SK-N-MC (cell line): ENCODE measurements at regions not wholly inside any gene's neighbourhood (a gene's known extent, or its start where the extent isn't known, plus 50 kb on each side); places are given as distances from the start of the nearest gene placed in this dataset.

Source experiments
- EZH2 ChIP-seq: fragments of 200-600 bp; sonication (generic); IDR thresholded peaks from one replicate; pipeline ENCODE4 v1.6.1; 2017; ENCODE audit warnings: antibody characterized with exemption
- POLR2AphosphoS5 ChIP-seq: IDR thresholded peaks from 2 replicates; pipeline ENCODE4 v1.6.1; 2012; ENCODE audit warnings: mild to moderate bottlenecking, low read depth, low read length, borderline replicate concordance

DNA sequence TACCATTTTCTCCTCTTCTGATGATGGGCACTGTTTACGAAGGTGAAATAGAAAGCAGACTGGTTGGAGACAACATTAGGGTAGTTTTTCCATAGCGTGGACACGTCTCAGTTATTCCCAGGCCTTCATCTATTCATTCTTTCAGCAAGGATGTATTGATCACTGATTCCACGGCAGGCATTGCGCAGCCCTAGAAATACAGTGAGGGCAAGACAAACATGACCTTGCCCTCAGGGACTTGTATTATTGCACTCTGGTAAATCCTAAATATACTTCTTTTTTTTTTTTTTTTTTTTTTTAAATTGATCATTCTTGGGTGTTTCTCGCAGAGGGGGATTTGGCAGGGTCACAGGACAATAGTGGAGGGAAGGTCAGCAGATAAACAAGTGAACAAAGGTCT lies 167.3 kb upstream of the SPRED2 start:
- TF ChIP-seq EZH2, result no peak
- no peak for TF ChIP-seq POLR2AphosphoS5
